Liver (tissue), 8 donors: ENCODE measurements at regions not wholly inside any gene's neighbourhood (a gene's known extent, or its start where the extent isn't known, plus 50 kb on each side); places are given as distances from the start of the nearest gene placed in this dataset.

ENCODE experiments used
- DNase-seq: peaks from one replicate; pipeline ENCODE4 v3.0.0-alpha.2; 2017; ENCODE audit warnings: low spot score
- H3K27ac ChIP-seq, 2 donors: one replicate each; pipeline ENCODE4 v1.7.0; 2013; ENCODE audit warnings: inconsistent platforms in 2 of 2, low read length in 2 of 2, control low read depth in 1 of 2, low read depth in 1 of 2, mild to moderate bottlenecking in 1 of 2
- H3K27me3 ChIP-seq, 4 donors: one replicate each; pipeline versions ENCODE4 v1.6.1 to v1.7.0; 2013; ENCODE audit warnings: low read length in 3 of 4, inconsistent platforms in 1 of 4, mild to moderate bottlenecking in 1 of 4, moderate library complexity in 1 of 4; ENCODE audit not compliant: control insufficient read depth in 4 of 4, insufficient read depth in 4 of 4
- H3K36me3 ChIP-seq, 4 donors: one replicate each; pipeline versions ENCODE4 v1.6.1 to v1.7.0; 2013; ENCODE audit warnings: low read length in 3 of 4, mild to moderate bottlenecking in 3 of 4, low read depth in 1 of 4, moderate library complexity in 1 of 4; ENCODE audit not compliant: control insufficient read depth in 4 of 4, insufficient read depth in 3 of 4
- H3K4me1 ChIP-seq, 4 donors: one replicate each; pipeline versions ENCODE4 v1.6.1 to v1.7.0; 2013; ENCODE audit warnings: low read length in 3 of 4, mild to moderate bottlenecking in 3 of 4, moderate library complexity in 1 of 4; ENCODE audit not compliant: control insufficient read depth in 4 of 4, insufficient read depth in 4 of 4
- H3K4me3 ChIP-seq, 3 donors: one replicate each; pipeline versions ENCODE4 v1.6.1 to v1.7.0; 2013; ENCODE audit warnings: low read length in 3 of 3, control low read depth in 1 of 3, low read depth in 1 of 3, mild to moderate bottlenecking in 1 of 3
- H3K9ac ChIP-seq, 2 donors: one replicate each; pipeline ENCODE4 v1.7.0; 2013; ENCODE audit warnings: low read length in 2 of 2, mild to moderate bottlenecking in 2 of 2, moderate library complexity in 2 of 2, control low read depth in 1 of 2, low read depth in 1 of 2
- H3K9me3 ChIP-seq, 4 donors: one replicate each; pipeline versions ENCODE4 v1.6.1 to v1.7.0; 2013; ENCODE audit warnings: low read length in 3 of 4; ENCODE audit not compliant: control insufficient read depth in 4 of 4
- EGR1 ChIP-seq, 2 donors: IDR thresholded peaks; 2 replicates each; pipeline ENCODE4 v1.6.1; 2016 to 2018; ENCODE audit warnings: antibody characterized with exemption in 2 of 2, low read depth in 2 of 2
- FOXA1 ChIP-seq: IDR thresholded peaks from 2 replicates; pipeline ENCODE4 v1.6.1; 2016; ENCODE audit warnings: antibody characterized with exemption
- FOXA2 ChIP-seq: IDR thresholded peaks from 2 replicates; pipeline ENCODE4 v1.6.1; 2016; ENCODE audit warnings: antibody characterized with exemption
- GABPA ChIP-seq, 2 donors: IDR thresholded peaks in 1 of 2; conservative IDR thresholded peaks in 1 of 2; 2 replicates each; pipeline ENCODE4 v1.6.1; 2016; ENCODE audit warnings: antibody characterized with exemption in 2 of 2, mild to moderate bottlenecking in 1 of 2, moderate library complexity in 1 of 2
- HNF4A ChIP-seq, 2 donors: conservative IDR thresholded peaks; 2 replicates each; pipeline ENCODE4 v1.6.1; 2016; ENCODE audit warnings: antibody characterized with exemption in 2 of 2, mild to moderate bottlenecking in 2 of 2
- HNF4G ChIP-seq: IDR thresholded peaks from 2 replicates; pipeline ENCODE4 v1.6.1; 2016; ENCODE audit warnings: antibody characterized with exemption
- JUND ChIP-seq, 2 donors: IDR thresholded peaks; 2 replicates each; pipeline ENCODE4 v1.6.1; 2016; ENCODE audit warnings: antibody characterized with exemption in 2 of 2
- NR2F2 ChIP-seq: IDR thresholded peaks from 2 replicates; pipeline ENCODE4 v1.6.1; 2016; ENCODE audit warnings: antibody characterized with exemption
- RAD21 ChIP-seq, 2 donors: IDR thresholded peaks; 2 replicates each; pipeline ENCODE4 v1.6.1; 2016; ENCODE audit warnings: antibody characterized with exemption in 2 of 2, mild to moderate bottlenecking in 2 of 2
- RXRA ChIP-seq, 2 donors: IDR thresholded peaks; 2 replicates each; pipeline ENCODE4 v1.6.1; 2017 to 2018; ENCODE audit warnings: antibody characterized with exemption in 2 of 2, mild to moderate bottlenecking in 1 of 2
- SP1 ChIP-seq: IDR thresholded peaks from 2 replicates; pipeline ENCODE4 v1.6.1; 2018; ENCODE audit warnings: antibody characterized with exemption, mild to moderate bottlenecking
- TAF1 ChIP-seq: conservative IDR thresholded peaks from 2 replicates; pipeline ENCODE4 v1.6.1; 2016; ENCODE audit warnings: antibody characterized with exemption, mild to moderate bottlenecking
- YY1 ChIP-seq: IDR thresholded peaks from 2 replicates; pipeline ENCODE4 v1.6.1; 2016; ENCODE audit warnings: antibody characterized with exemption, mild to moderate bottlenecking
- WGBS: extraction: QIAGEN DNeasy Blood & Tissue Kit; methylation state at CpG from one replicate; pipeline ENCODE4 v1.1.7; 2013; 5-methylcytosine and 5-hydroxymethylcytosine counted together
- TF ChIP-seq, protein P1 (sequence below): IDR thresholded peaks from 2 replicates; pipeline ENCODE4 v1.6.1; 2016; ENCODE audit warnings: antibody characterized with exemption, mild to moderate bottlenecking
- TF ChIP-seq, protein P2 (sequence below): IDR thresholded peaks from 2 replicates; pipeline ENCODE4 v1.6.1; 2016; ENCODE audit warnings: antibody characterized with exemption
- TF ChIP-seq, protein P3 (sequence below): IDR thresholded peaks from 2 replicates; pipeline ENCODE4 v1.6.1; 2016; ENCODE audit warnings: antibody characterized with exemption
- TF ChIP-seq, protein P4 (sequence below): IDR thresholded peaks from 2 replicates; pipeline ENCODE4 v1.6.1; 2016; ENCODE audit warnings: antibody characterized with exemption
- TF ChIP-seq, protein P5 (sequence below): fragments of 150-350 bp; IDR thresholded peaks from 2 replicates; pipeline ENCODE4 v1.5.1; 2017; ENCODE audit warnings: improper control_type of control experiment, low read depth, low read length; ENCODE audit not compliant: missing input control
- donor health status: healthy.
- donor health status: healthy.
- donor health status: healthy.
- donor health status: healthy.
- donor health status: healthy.

DNA sequence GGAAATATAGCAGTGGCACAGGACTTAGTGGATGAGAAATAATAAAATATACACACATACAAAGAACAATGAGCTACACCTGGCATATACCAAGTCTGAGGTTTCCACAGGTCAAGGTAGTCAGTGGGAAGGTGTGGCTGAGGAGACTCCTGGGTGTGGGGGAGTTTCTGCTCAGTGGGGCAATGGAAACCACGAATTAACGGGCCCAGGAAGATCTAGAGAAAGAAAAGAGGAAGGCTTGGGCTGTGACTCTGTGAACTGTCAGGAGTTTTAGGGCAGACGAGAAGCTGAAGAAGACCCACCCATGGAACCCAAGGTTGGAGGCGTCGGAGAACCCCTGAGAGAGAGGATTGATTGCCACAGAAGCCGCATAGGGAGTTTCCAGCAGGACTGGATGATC is 196.5 kb downstream of the HERPUD2 start:
- Histone ChIP-seq H3K27ac (no peak overlapping the region), H3K27me3 (no peaks in the 10 kb centered on the region), H3K9ac (no peak overlapping the region), H3K4me1 (no peaks in the 10 kb centered on the region), H3K9me3 (no peaks in the 10 kb centered on the region), H3K36me3 (no peaks in the 10 kb centered on the region), H3K4me3 (no peak overlapping the region)
- WGBS: 84% methylated on average over 6 of the region's 6 CpGs
- no peak for DNase-seq
- no peak for TF ChIP-seq GABPA (IDR thresholded peaks at IDR 0.05 in 1 of 2, conservative IDR thresholded peaks at IDR 0.05 in 1 of 2)
- TF ChIP-seq HNF4A (conservative IDR thresholded peaks at IDR 0.05): no peak
- TF ChIP-seq, protein P1, sequence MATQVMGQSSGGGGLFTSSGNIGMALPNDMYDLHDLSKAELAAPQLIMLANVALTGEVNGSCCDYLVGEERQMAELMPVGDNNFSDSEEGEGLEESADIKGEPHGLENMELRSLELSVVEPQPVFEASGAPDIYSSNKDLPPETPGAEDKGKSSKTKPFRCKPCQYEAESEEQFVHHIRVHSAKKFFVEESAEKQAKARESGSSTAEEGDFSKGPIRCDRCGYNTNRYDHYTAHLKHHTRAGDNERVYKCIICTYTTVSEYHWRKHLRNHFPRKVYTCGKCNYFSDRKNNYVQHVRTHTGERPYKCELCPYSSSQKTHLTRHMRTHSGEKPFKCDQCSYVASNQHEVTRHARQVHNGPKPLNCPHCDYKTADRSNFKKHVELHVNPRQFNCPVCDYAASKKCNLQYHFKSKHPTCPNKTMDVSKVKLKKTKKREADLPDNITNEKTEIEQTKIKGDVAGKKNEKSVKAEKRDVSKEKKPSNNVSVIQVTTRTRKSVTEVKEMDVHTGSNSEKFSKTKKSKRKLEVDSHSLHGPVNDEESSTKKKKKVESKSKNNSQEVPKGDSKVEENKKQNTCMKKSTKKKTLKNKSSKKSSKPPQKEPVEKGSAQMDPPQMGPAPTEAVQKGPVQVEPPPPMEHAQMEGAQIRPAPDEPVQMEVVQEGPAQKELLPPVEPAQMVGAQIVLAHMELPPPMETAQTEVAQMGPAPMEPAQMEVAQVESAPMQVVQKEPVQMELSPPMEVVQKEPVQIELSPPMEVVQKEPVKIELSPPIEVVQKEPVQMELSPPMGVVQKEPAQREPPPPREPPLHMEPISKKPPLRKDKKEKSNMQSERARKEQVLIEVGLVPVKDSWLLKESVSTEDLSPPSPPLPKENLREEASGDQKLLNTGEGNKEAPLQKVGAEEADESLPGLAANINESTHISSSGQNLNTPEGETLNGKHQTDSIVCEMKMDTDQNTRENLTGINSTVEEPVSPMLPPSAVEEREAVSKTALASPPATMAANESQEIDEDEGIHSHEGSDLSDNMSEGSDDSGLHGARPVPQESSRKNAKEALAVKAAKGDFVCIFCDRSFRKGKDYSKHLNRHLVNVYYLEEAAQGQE: no peak
- TF ChIP-seq TAF1: no peak
- TF ChIP-seq, protein P2, sequence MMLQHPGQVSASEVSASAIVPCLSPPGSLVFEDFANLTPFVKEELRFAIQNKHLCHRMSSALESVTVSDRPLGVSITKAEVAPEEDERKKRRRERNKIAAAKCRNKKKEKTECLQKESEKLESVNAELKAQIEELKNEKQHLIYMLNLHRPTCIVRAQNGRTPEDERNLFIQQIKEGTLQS: no peak

DNA sequence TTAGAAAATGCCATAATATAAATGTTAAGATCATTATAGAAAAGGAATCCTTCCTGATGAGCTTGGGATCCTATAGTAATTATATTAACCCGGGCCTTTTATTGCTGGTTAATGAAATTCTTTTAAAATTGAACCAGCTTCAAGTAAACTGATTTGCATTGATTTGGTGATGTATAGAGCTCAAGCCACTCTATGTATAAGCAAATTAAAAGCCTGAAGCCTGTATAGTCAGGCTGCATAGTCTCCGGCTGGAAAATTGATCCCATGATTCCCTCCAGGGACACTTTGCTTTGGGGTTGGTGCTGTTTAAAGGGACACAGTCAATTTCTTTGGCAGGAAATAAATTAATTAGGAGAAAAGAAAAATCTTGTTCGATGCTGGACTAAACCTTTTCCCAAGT is 199.1 kb downstream of the HERPUD2 start:
- no peak for DNase-seq
- Histone ChIP-seq H3K4me3 (no peak overlapping the region), H3K27me3 (no peaks in the 10 kb centered on the region), H3K4me1 (no peaks in the 10 kb centered on the region), H3K9ac (no peak overlapping the region), H3K27ac (no peak overlapping the region), H3K9me3 (no peaks in the 10 kb centered on the region), H3K36me3 (no peaks in the 10 kb centered on the region)
- no peak for TF ChIP-seq SP1
- TF ChIP-seq, protein P3, sequence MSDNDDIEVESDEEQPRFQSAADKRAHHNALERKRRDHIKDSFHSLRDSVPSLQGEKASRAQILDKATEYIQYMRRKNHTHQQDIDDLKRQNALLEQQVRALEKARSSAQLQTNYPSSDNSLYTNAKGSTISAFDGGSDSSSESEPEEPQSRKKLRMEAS: no peak
- no peak for TF ChIP-seq FOXA2
- no peak for TF ChIP-seq HNF4G
- TF ChIP-seq JUND (IDR thresholded peaks at IDR 0.05): no peak
- TF ChIP-seq NR2F2: no peak
- TF ChIP-seq, protein P4, sequence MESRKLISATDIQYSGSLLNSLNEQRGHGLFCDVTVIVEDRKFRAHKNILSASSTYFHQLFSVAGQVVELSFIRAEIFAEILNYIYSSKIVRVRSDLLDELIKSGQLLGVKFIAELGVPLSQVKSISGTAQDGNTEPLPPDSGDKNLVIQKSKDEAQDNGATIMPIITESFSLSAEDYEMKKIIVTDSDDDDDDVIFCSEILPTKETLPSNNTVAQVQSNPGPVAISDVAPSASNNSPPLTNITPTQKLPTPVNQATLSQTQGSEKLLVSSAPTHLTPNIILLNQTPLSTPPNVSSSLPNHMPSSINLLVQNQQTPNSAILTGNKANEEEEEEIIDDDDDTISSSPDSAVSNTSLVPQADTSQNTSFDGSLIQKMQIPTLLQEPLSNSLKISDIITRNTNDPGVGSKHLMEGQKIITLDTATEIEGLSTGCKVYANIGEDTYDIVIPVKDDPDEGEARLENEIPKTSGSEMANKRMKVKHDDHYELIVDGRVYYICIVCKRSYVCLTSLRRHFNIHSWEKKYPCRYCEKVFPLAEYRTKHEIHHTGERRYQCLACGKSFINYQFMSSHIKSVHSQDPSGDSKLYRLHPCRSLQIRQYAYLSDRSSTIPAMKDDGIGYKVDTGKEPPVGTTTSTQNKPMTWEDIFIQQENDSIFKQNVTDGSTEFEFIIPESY: no peak
- TF ChIP-seq, protein P2: no peak
- no peak for TF ChIP-seq RXRA (IDR thresholded peaks at IDR 0.05)
- TF ChIP-seq YY1: no peak
- TF ChIP-seq GABPA (IDR thresholded peaks at IDR 0.05 in 1 of 2, conservative IDR thresholded peaks at IDR 0.05 in 1 of 2): no peak
- no peak for TF ChIP-seq HNF4A (conservative IDR thresholded peaks at IDR 0.05)
- no peak for TF ChIP-seq EGR1 (IDR thresholded peaks at IDR 0.05; ENCODE audit: low read depth in 2 of 2)
- TF ChIP-seq, protein P5, sequence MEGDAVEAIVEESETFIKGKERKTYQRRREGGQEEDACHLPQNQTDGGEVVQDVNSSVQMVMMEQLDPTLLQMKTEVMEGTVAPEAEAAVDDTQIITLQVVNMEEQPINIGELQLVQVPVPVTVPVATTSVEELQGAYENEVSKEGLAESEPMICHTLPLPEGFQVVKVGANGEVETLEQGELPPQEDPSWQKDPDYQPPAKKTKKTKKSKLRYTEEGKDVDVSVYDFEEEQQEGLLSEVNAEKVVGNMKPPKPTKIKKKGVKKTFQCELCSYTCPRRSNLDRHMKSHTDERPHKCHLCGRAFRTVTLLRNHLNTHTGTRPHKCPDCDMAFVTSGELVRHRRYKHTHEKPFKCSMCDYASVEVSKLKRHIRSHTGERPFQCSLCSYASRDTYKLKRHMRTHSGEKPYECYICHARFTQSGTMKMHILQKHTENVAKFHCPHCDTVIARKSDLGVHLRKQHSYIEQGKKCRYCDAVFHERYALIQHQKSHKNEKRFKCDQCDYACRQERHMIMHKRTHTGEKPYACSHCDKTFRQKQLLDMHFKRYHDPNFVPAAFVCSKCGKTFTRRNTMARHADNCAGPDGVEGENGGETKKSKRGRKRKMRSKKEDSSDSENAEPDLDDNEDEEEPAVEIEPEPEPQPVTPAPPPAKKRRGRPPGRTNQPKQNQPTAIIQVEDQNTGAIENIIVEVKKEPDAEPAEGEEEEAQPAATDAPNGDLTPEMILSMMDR: no peak
- no peak for TF ChIP-seq RAD21 (IDR thresholded peaks at IDR 0.05)
- no peak for TF ChIP-seq TAF1
- TF ChIP-seq FOXA1: no peak
- 86% methylated on average over 3 of the region's 3 CpGs for WGBS
